ENCODE measurements at regions not wholly inside any gene's neighbourhood (a gene's known extent, or its start where the extent isn't known, plus 50 kb on each side); places are given as distances from the start of the nearest gene placed in this dataset.

DNA sequence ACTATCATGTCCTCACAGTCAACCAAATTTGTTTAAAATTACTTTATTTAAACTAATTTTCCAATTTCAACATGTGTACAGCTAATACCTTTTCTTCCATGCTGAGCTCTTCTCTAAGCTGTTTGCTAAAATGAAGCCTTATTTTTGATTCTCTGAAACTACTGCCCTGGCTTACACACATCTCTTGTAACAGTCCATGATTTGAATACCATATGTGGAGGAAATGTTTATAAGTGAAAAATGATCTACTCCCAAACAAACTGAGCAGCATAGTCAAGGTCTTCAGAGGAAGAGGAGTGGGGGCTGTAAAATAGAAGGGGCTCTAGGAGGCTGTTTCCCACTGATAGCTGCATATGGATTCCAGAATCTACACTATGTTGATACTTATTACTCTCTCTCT, 188.7 kb downstream of the ANKRD50 start:
- Histone ChIP-seq H3K4me3 (ENCODE audit: low read length in 2 of 2) (no peak overlapping the region), H3K27me3 (ENCODE audit: control insufficient read depth in 3 of 3, insufficient read depth in 3 of 3, low read depth in 1 of 3, low read length in 3 of 3) (no peaks in the 10 kb centered on the region), H3K9me3 (replicated peaks in 1 of 2; ENCODE audit: control insufficient read depth in 2 of 2, insufficient read depth in 1 of 2, low read depth in 1 of 2, low read length in 2 of 2) (peaks cover 0 to 3% of the 10 kb centered on the region in 2 donors), H3K9ac (ENCODE audit: low read depth, low read length, poor library complexity) (no peak overlapping the region), H3K4ac (ENCODE audit: low read length) (no peak overlapping the region), H2BK5ac (ENCODE audit: low read length) (no peak overlapping the region), H2BK15ac (ENCODE audit: low read length) (no peak overlapping the region), H2AK5ac (ENCODE audit: low read depth, low read length) (no peak overlapping the region), H3K27ac (replicated peaks; ENCODE audit: low read length) (no peak overlapping the region), H4K8ac (ENCODE audit: low read depth, low read length) (no peak overlapping the region), H3K23ac (ENCODE audit: low read depth, low read length, poor library complexity) (no peak overlapping the region), H2AFZ (ENCODE audit: low read length) (no peak overlapping the region), H3K36me3 (replicated peaks in 1 of 2; ENCODE audit: control insufficient read depth in 2 of 2, insufficient read depth in 2 of 2, low read length in 2 of 2) (no peaks in the 10 kb centered on the region), H3K79me1 (ENCODE audit: low read depth, low read length) (no peaks in the 10 kb centered on the region), H3K18ac (ENCODE audit: low read length) (no peak overlapping the region), H2BK120ac (ENCODE audit: low read depth, low read length) (no peak overlapping the region), H3K4me2 (ENCODE audit: insufficient read depth, low read length, poor library complexity, severe bottlenecking) (no peak overlapping the region), H2BK12ac (ENCODE audit: low read length) (no peak overlapping the region), H3K14ac (ENCODE audit: low read length) (no peak overlapping the region), H3K4me1 (ENCODE audit: control insufficient read depth in 2 of 2, insufficient read depth in 1 of 2, low read depth in 1 of 2, low read length in 2 of 2) (no peaks in the 10 kb centered on the region), H4K91ac (ENCODE audit: low read depth, low read length, poor library complexity) (no peak overlapping the region)
- no peak for DNase-seq (ENCODE audit: low spot score)

GRCh38 chr4:124525524-124525923, 187.0 kb downstream of the ANKRD50 start:
- Histone ChIP-seq H3K4me3 (ENCODE audit: low read length in 2 of 2) (no peak overlapping the region), H2AK5ac (ENCODE audit: low read depth, low read length) (no peak overlapping the region), H3K14ac (ENCODE audit: low read length) (no peak overlapping the region), H3K4me1 (ENCODE audit: control insufficient read depth in 2 of 2, insufficient read depth in 1 of 2, low read depth in 1 of 2, low read length in 2 of 2) (no peaks in the 10 kb centered on the region), H3K4me2 (ENCODE audit: insufficient read depth, low read length, poor library complexity, severe bottlenecking) (no peak overlapping the region), H3K4ac (ENCODE audit: low read length) (no peak overlapping the region), H2BK5ac (ENCODE audit: low read length) (no peak overlapping the region), H2BK12ac (ENCODE audit: low read length) (no peak overlapping the region), H2BK120ac (ENCODE audit: low read depth, low read length) (no peak overlapping the region), H2BK15ac (ENCODE audit: low read length) (no peak overlapping the region), H3K9ac (ENCODE audit: low read depth, low read length, poor library complexity) (no peak overlapping the region), H3K18ac (ENCODE audit: low read length) (no peak overlapping the region), H3K27me3 (ENCODE audit: control insufficient read depth in 3 of 3, insufficient read depth in 3 of 3, low read depth in 1 of 3, low read length in 3 of 3) (no peaks in the 10 kb centered on the region), H3K9me3 (replicated peaks in 1 of 2; ENCODE audit: control insufficient read depth in 2 of 2, insufficient read depth in 1 of 2, low read depth in 1 of 2, low read length in 2 of 2) (peaks cover 0 to 3% of the 10 kb centered on the region in 2 donors), H4K91ac (ENCODE audit: low read depth, low read length, poor library complexity) (no peak overlapping the region), H3K79me1 (ENCODE audit: low read depth, low read length) (no peaks in the 10 kb centered on the region), H4K8ac (ENCODE audit: low read depth, low read length) (no peak overlapping the region), H3K36me3 (replicated peaks in 1 of 2; ENCODE audit: control insufficient read depth in 2 of 2, insufficient read depth in 2 of 2, low read length in 2 of 2) (no peaks in the 10 kb centered on the region), H2AFZ (ENCODE audit: low read length) (no peak overlapping the region), H3K27ac (replicated peaks; ENCODE audit: low read length) (no peak overlapping the region), H3K23ac (ENCODE audit: low read depth, low read length, poor library complexity) (no peak overlapping the region)
- DNase-seq (ENCODE audit: low spot score): no peak
- no CpG with 5 or more reads among the region's 4 CpGs for WGBS, 2 donors (ENCODE audit: extremely low coverage in 2 of 2, insufficient read length in 2 of 2, insufficient replicate concordance in 1 of 2)

DNA sequence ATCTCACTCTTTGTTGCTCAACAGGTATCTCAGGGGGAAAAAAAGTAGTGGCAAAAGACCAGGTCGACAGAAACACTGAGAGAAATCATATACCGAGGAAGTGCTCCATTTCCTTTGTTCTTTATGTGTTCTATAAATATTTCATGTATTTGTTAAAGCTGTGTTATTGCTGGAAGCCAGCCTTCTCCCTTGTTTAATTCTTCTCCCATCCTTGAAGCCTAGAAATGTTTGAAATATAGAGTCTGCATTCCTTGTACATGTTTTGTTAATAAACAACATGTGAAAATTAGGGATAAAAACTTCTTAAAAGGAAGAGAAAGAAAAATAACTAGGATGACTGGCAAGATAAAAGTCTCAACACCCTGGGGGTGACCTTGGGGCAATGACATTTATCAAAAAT, 186.2 kb downstream of the ANKRD50 start:
- Histone ChIP-seq H4K8ac (ENCODE audit: low read depth, low read length) (no peak overlapping the region), H3K4ac (ENCODE audit: low read length) (no peak overlapping the region), H3K4me1 (ENCODE audit: control insufficient read depth in 2 of 2, insufficient read depth in 1 of 2, low read depth in 1 of 2, low read length in 2 of 2) (no peaks in the 10 kb centered on the region), H2BK120ac (ENCODE audit: low read depth, low read length) (no peak overlapping the region), H2AFZ (ENCODE audit: low read length) (peak overlapping the region; percentile 19), H3K36me3 (replicated peaks in 1 of 2; ENCODE audit: control insufficient read depth in 2 of 2, insufficient read depth in 2 of 2, low read length in 2 of 2) (no peaks in the 10 kb centered on the region), H3K79me1 (ENCODE audit: low read depth, low read length) (no peaks in the 10 kb centered on the region), H3K27ac (replicated peaks; ENCODE audit: low read length) (no peak overlapping the region), H2BK5ac (ENCODE audit: low read length) (no peak overlapping the region), H3K27me3 (ENCODE audit: control insufficient read depth in 3 of 3, insufficient read depth in 3 of 3, low read depth in 1 of 3, low read length in 3 of 3) (no peaks in the 10 kb centered on the region), H3K14ac (ENCODE audit: low read length) (no peak overlapping the region), H3K4me2 (ENCODE audit: insufficient read depth, low read length, poor library complexity, severe bottlenecking) (no peak overlapping the region), H3K23ac (ENCODE audit: low read depth, low read length, poor library complexity) (no peak overlapping the region), H2BK15ac (ENCODE audit: low read length) (no peak overlapping the region), H4K91ac (ENCODE audit: low read depth, low read length, poor library complexity) (no peak overlapping the region), H3K4me3 (ENCODE audit: low read length in 2 of 2) (no peak overlapping the region), H2BK12ac (ENCODE audit: low read length) (no peak overlapping the region), H2AK5ac (ENCODE audit: low read depth, low read length) (no peak overlapping the region), H3K9me3 (replicated peaks in 1 of 2; ENCODE audit: control insufficient read depth in 2 of 2, insufficient read depth in 1 of 2, low read depth in 1 of 2, low read length in 2 of 2) (no peaks in the 10 kb centered on the region), H3K18ac (ENCODE audit: low read length) (no peak overlapping the region), H3K9ac (ENCODE audit: low read depth, low read length, poor library complexity) (no peak overlapping the region)
- no CpG with 5 or more reads among the region's 2 CpGs for WGBS, 2 donors (ENCODE audit: extremely low coverage in 2 of 2, insufficient read length in 2 of 2, insufficient replicate concordance in 1 of 2)
- no peak for DNase-seq (ENCODE audit: low spot score)

- Histone ChIP-seq H2BK12ac (ENCODE audit: low read length) (no peak overlapping the region), H3K4ac (ENCODE audit: low read length) (no peak overlapping the region), H2BK120ac (ENCODE audit: low read depth, low read length) (no peak overlapping the region), H3K4me3 (ENCODE audit: low read length in 2 of 2) (no peak overlapping the region), H3K9me3 (replicated peaks in 1 of 2; ENCODE audit: control insufficient read depth in 2 of 2, insufficient read depth in 1 of 2, low read depth in 1 of 2, low read length in 2 of 2) (no peaks in the 10 kb centered on the region), H3K23ac (ENCODE audit: low read depth, low read length, poor library complexity) (no peak overlapping the region), H3K9ac (ENCODE audit: low read depth, low read length, poor library complexity) (no peak overlapping the region), H3K27ac (replicated peaks; ENCODE audit: low read length) (no peak overlapping the region), H4K91ac (ENCODE audit: low read depth, low read length, poor library complexity) (no peak overlapping the region), H3K79me1 (ENCODE audit: low read depth, low read length) (no peaks in the 10 kb centered on the region), H2AFZ (ENCODE audit: low read length) (peak overlapping the region; percentile 19), H4K8ac (ENCODE audit: low read depth, low read length) (no peak overlapping the region), H3K18ac (ENCODE audit: low read length) (no peak overlapping the region), H3K36me3 (replicated peaks in 1 of 2; ENCODE audit: control insufficient read depth in 2 of 2, insufficient read depth in 2 of 2, low read length in 2 of 2) (no peaks in the 10 kb centered on the region), H3K27me3 (ENCODE audit: control insufficient read depth in 3 of 3, insufficient read depth in 3 of 3, low read depth in 1 of 3, low read length in 3 of 3) (no peaks in the 10 kb centered on the region), H3K4me1 (ENCODE audit: control insufficient read depth in 2 of 2, insufficient read depth in 1 of 2, low read depth in 1 of 2, low read length in 2 of 2) (no peaks in the 10 kb centered on the region), H2BK5ac (ENCODE audit: low read length) (no peak overlapping the region), H2AK5ac (ENCODE audit: low read depth, low read length) (no peak overlapping the region), H3K14ac (ENCODE audit: low read length) (no peak overlapping the region), H3K4me2 (ENCODE audit: insufficient read depth, low read length, poor library complexity, severe bottlenecking) (no peak overlapping the region), H2BK15ac (ENCODE audit: low read length) (no peak overlapping the region)
- no peak for DNase-seq (ENCODE audit: low spot score)
- no CpG with 5 or more reads among the region's 4 CpGs for WGBS, 2 donors (ENCODE audit: extremely low coverage in 2 of 2, insufficient read length in 2 of 2, insufficient replicate concordance in 1 of 2)
These were observed 185.8 kb downstream of the ANKRD50 start for GRCh38 chr4:124526769-124527168.
